Prostate gland (tissue), 2 donors: ENCODE measurements at regions not wholly inside any gene's neighbourhood (a gene's known extent, or its start where the extent isn't known, plus 50 kb on each side); places are given as distances from the start of the nearest gene placed in this dataset.

Experiments
- DNase-seq: peaks from one replicate; pipeline ENCODE4 v3.0.0-alpha.2; 2019; ENCODE audit warnings: low spot score
- H3K27ac ChIP-seq, 2 donors: fragments of 200-600 bp; sonication (generic); 2 replicates each; pipeline ENCODE4 v1.5.1; 2017 to 2019
- H3K27me3 ChIP-seq: fragments of 200-600 bp; sonication (generic); replicated peaks from 2 replicates; pipeline ENCODE4 v1.5.1; 2019; ENCODE audit not compliant: insufficient read depth
- H3K36me3 ChIP-seq, 2 donors: fragments of 200-600 bp; sonication (generic); 1 replicate in 1 of 2; 2 replicates in 1 of 2; pipeline versions ENCODE4 v1.5.1 to v1.8.1; 2017 to 2019
- H3K4me1 ChIP-seq: fragments of 200-600 bp; sonication (generic); replicated peaks from 2 replicates; pipeline ENCODE4 v1.5.1; 2019
- H3K4me3 ChIP-seq, 2 donors: fragments of 200-600 bp; sonication (generic); 2 replicates each; pipeline ENCODE4 v1.5.1; 2017 to 2019
- H3K9me3 ChIP-seq: fragments of 200-600 bp; sonication (generic); 2 replicates; pipeline ENCODE4 v1.5.1; 2017
- POLR2A ChIP-seq: fragments of 450-650 bp; IDR thresholded peaks from one replicate; pipeline ENCODE4 v1.6.1; 2016; ENCODE audit warnings: antibody characterized with exemption, mild to moderate bottlenecking
- POLR2AphosphoS5 ChIP-seq: sonication (generic); formaldehyde crosslinking; IDR thresholded peaks from one replicate; pipeline ENCODE4 v1.6.1; 2017; ENCODE audit warnings: antibody characterized with exemption
- WGBS: methylation state at CpG from one replicate; pipeline ENCODE4 v1.1.5; 2018; 5-methylcytosine and 5-hydroxymethylcytosine counted together
- intact Hi-C: fragments of 100-400 bp; cut with DNase I; formaldehyde crosslinking; loops from one replicate; pipeline ENCODE4 v1.14.2; 2022
- TF ChIP-seq, protein P1 (sequence below), 4 experiments: fragments of 200-600 bp in 2 of 4; fragments of 450-650 bp in 2 of 4; sonication (generic) in 2 of 4; IDR thresholded peaks; 1 replicate in 3 of 4; 2 replicates in 1 of 4; pipeline ENCODE4 v1.5.1; 2016 to 2019; ENCODE audit warnings: antibody characterized with exemption in 4 of 4, mild to moderate bottlenecking in 2 of 4, moderate library complexity in 2 of 4

DNA sequence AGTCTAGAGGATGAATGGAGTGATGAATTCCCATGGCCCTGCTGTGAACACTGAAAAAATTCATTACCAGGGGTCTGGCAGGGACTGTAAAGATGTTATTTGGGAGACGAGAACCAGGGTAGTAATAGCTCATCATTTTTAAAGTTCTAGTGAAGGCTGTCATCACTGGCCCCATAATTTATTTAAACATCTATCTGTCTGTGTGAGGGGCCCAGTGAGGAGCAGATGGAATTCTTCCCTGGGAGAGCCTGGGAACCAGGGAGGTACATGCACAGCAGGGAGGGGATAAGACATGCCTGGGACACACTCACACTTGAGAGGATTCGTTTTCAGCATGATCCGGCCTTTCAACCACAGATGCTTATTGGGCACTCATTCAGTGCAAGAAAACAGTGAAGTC is 162.0 kb downstream of the PDGFRA start:
- no peak for DNase-seq
- H3K9me3 ChIP-seq: no peaks in the 10 kb centered on the region
- WGBS: 21% methylated on average over 3 of the region's 3 CpGs
- no peak overlapping the region for H3K4me3 ChIP-seq
- H3K4me1 ChIP-seq: no peaks in the 10 kb centered on the region
- intact Hi-C loops: no loop called here
- TF ChIP-seq, protein P1, sequence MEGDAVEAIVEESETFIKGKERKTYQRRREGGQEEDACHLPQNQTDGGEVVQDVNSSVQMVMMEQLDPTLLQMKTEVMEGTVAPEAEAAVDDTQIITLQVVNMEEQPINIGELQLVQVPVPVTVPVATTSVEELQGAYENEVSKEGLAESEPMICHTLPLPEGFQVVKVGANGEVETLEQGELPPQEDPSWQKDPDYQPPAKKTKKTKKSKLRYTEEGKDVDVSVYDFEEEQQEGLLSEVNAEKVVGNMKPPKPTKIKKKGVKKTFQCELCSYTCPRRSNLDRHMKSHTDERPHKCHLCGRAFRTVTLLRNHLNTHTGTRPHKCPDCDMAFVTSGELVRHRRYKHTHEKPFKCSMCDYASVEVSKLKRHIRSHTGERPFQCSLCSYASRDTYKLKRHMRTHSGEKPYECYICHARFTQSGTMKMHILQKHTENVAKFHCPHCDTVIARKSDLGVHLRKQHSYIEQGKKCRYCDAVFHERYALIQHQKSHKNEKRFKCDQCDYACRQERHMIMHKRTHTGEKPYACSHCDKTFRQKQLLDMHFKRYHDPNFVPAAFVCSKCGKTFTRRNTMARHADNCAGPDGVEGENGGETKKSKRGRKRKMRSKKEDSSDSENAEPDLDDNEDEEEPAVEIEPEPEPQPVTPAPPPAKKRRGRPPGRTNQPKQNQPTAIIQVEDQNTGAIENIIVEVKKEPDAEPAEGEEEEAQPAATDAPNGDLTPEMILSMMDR (IDR thresholded peaks at IDR 0.05): no peak
- no peak for TF ChIP-seq POLR2AphosphoS5
- no peak for TF ChIP-seq POLR2A
- no peak overlapping the region for H3K27ac ChIP-seq
- H3K27me3 ChIP-seq: no peaks in the 10 kb centered on the region
- no peaks in the 10 kb centered on the region for H3K36me3 ChIP-seq

DNA sequence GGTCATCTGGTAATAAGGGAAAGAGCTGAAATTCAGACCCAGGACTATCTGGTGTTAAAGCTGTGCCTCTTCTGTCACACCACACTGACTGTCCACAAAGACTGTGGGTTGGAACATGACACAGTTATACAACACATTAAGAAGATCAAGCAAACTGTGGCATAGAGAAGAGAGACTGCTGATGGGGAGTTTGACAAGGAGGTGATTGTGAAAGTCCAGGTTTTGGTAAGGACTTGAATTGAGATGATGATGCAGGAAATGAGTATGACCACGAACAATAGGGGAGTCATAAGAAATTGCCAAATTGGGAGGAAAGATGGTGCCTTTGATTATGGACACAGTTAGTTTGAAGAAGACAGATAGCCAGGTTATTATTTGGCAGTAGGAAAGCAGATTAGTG is 163.4 kb downstream of the PDGFRA start:
- no peaks in the 10 kb centered on the region for H3K9me3 ChIP-seq
- no peak overlapping the region for H3K4me3 ChIP-seq
- H3K27ac ChIP-seq: no peak overlapping the region
- H3K4me1 ChIP-seq: no peaks in the 10 kb centered on the region
- 68% methylated on average over 1 of the region's 1 CpG for WGBS
- TF ChIP-seq, protein P1 (IDR thresholded peaks at IDR 0.05): no peak
- TF ChIP-seq POLR2A (no peak), POLR2AphosphoS5 (no peak)
- DNase-seq: no peak
- H3K36me3 ChIP-seq: no peaks in the 10 kb centered on the region
- no peaks in the 10 kb centered on the region for H3K27me3 ChIP-seq
- intact Hi-C loops: no loop called here

DNA sequence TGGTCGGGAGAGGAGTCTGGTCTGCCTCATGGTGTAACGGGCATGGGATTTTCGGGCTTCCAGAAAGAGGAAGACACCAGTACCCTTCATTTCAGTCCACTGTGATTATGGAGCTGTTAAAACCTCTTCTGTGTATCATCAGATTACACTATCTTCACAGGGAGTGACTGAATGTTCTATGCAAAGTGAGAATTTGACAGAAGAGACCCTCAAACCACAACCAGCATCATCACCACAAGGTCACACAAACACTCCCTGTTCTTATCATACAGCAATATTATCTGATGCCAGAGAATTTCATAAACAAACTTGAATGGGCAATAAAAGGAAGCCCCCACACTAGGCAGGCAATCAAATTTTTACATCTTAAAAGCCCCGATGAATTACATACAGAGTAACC is 164.2 kb downstream of the PDGFRA start:
- TF ChIP-seq POLR2A (no peak), POLR2AphosphoS5 (no peak)
- TF ChIP-seq, protein P1 (IDR thresholded peaks at IDR 0.05): no peak
- no peak overlapping the region for H3K4me3 ChIP-seq
- H3K36me3 ChIP-seq: no peaks in the 10 kb centered on the region
- 63% methylated on average over 4 of the region's 4 CpGs for WGBS
- no peaks in the 10 kb centered on the region for H3K27me3 ChIP-seq
- DNase-seq: no peak
- intact Hi-C loops: no loop called here
- no peaks in the 10 kb centered on the region for H3K4me1 ChIP-seq
- H3K9me3 ChIP-seq: no peaks in the 10 kb centered on the region
- H3K27ac ChIP-seq: no peak overlapping the region

DNA sequence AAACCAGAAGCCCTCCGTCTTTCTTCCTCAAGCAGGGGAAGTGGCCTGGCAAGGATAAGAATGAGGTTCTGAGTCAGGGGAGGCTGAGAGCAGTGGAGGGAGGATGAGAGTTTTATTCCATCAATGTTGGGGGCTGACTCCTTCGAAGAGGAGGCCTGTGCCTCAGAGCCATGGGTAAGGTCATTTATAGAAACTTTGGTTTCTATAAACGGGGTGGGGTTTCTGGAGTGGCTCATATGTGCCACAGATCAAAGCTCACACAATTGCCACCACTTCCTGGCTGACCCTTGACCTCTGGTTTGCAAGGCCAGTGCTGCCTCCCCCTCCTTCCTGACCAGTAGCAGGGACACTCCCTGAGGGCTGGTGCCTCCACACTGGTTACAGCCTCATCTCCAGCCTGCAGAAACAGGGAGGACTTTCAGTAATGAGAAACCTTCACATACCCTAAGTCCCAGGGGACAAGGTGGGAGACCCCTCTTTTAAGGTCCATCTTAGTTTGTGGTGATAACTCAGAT is 166.0 kb downstream of the PDGFRA start:
- Histone ChIP-seq H3K4me1 (no peaks in the 10 kb centered on the region), H3K36me3 (no peaks in the 10 kb centered on the region), H3K27ac (no peak overlapping the region), H3K4me3 (no peak overlapping the region), H3K27me3 (no peaks in the 10 kb centered on the region), H3K9me3 (no peaks in the 10 kb centered on the region)
- no peak for DNase-seq
- intact Hi-C loops: no loop called here
- 95% methylated on average over 3 of the region's 3 CpGs for WGBS
- no peak for TF ChIP-seq POLR2A
- TF ChIP-seq POLR2AphosphoS5: no peak
- TF ChIP-seq, protein P1 (IDR thresholded peaks at IDR 0.05): no peak

DNA sequence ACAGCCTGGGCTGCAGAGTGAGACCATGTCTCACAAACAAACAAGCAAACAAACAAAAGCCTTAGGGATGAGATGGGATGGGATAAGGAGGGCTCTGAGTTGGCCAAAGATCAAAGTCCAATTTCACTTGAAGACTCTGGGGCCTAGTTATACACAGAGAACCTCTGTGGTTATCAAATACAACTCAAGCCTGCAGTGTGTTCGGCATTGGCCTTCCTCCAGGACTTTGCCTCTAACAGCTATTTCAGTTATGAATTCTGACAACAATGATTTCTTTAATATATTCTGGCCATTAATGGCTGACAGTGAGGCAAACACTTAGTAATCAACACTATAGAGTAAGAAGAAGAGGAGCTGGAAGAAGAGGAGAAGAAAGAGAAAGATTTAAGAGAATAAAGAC is 171.1 kb downstream of the PDGFRA start:
- Histone ChIP-seq H3K4me3 (no peak overlapping the region), H3K9me3 (no peaks in the 10 kb centered on the region), H3K27ac (no peak overlapping the region), H3K4me1 (no peaks in the 10 kb centered on the region), H3K36me3 (no peaks in the 10 kb centered on the region), H3K27me3 (no peaks in the 10 kb centered on the region)
- TF ChIP-seq POLR2AphosphoS5: no peak
- no peak for TF ChIP-seq POLR2A
- TF ChIP-seq, protein P1 (IDR thresholded peaks at IDR 0.05): no peak
- no peak for DNase-seq
- 65% methylated on average over 1 of the region's 1 CpG for WGBS
- intact Hi-C loops: no loop called here
